HG03097 (cell line): ENCODE measurements at regions not wholly inside any gene's neighbourhood (a gene's known extent, or its start where the extent isn't known, plus 50 kb on each side); places are given as distances from the start of the nearest gene placed in this dataset.

Source experiments
- ATAC-seq: cut with Tn5 transposase; IDR thresholded peaks from one replicate; pipeline ENCODE4 v1.9.1; 2021; ENCODE audit not compliant: unreplicated experiment, low FRiP score

DNA sequence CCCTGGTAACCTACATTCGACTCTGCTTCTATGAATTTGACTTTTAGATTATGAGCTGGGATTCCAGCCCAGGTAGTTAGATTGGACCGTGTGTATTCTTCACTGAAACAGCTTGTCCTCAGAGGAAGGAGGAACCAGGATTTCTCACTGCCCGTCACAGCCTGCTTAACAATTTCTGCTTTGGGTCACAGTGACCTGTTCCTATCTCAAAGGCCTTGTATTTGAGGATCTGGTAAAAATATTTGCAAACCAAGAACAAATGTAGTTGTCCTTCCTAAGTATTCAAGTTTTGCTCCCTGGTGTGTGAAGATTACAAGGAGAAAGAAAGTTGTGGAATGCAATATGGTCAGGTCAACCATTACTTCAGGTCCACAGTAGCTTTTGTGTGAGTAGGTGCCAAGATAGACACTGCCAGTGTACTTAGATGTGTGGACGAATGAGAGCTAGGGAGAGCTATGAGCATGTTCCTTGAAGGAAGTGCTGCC lies 55.1 kb downstream of the KIF4B start:
- no peak for ATAC-seq

DNA sequence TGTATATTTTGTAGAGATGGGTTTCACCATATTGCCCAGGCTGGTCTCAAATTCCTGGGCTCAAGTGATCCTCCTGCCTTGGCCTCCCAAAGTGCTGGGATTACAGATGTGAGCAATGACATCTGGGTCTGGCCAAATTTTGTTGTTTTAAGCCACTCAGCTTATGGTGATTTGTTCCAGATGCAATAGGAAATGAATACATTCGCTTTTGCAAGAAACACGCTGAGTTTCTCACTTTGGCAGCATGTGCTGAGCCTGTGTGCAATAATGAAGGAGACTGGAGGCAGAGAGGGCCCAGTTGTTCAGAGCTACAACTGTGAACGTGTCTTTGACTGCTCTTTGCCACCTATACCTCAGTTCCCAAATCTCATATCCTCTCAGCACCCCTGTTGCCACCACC lies 56.4 kb downstream of the KIF4B start:
- ATAC-seq, result no peak

DNA sequence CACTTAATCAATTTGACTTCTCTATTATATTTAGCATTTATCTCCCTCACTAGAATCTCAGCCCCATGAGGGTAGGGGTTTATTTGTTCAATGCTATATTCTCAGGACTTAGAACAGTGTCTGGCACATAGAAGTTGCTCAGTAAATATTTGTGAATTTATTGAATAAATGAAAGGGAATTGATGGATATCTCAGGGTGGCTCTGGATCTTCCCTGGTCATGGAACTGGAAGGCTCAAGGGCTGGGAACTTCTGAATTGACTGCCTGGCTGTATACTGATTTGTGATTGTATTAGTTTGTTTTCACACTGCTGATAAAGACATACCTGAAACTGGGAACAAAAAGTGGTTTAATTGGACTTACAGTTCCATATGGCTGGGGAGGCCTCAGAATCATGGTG lies 57.2 kb downstream of the KIF4B start:
- ATAC-seq, result no peak

DNA sequence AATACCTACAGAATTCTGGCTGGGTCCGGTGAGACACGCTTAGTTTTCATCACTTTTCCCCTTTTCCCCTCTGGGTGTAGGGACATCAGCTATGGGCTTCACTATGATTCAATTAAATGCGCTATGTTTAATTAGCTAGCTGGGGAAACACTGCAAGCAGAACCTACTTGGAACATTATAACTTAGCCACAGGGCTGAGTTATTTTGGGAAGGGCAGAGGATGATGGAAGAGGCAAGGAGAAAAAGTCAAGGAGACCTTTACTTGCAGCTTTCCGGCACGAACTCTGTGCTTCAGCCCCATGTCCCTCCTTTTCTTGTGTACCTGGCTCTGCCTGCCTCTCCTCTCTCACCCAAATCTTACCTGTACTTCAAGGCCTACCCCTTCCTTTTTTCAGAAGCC lies 62.8 kb downstream of the KIF4B start:
- ATAC-seq, result no peak

DNA sequence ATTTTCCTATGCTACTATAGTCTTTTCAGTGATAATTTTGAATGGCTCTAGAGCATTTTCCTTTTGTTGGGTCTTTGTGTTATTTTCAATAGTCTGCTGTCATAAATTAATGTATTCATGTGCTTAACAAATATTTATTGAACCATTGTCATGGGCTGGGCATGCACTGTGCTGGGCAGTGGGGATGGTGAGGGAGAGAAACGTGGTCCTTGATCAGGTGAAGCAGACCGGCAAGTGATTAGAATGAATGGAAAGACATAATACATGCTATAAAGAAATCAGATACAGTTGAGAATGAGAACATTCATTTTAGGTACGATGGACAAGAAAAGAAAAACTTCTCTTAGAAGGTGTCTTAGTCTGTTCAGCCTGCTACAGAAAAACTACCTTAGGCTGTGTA lies 66.1 kb downstream of the KIF4B start:
- ATAC-seq, result no peak

DNA sequence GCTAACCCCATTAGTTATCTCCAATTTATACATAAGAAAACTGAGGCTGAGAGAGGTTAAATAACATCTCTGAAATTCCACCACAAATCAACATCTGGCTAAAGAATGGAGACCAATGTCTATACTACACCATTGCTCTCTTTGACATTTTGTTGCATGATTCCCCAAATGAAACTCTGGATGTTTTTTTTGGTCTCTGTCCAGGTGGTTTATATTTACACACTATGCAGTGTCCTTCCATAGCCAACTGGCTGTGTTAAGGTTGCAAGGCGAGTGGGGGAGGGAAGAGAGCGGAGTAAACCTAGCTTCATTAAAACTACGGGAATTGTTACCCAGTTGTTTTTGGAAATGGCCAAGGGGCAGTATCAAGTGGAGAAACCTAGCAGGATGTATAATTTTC lies 67.2 kb downstream of the KIF4B start:
- ATAC-seq, result no peak

DNA sequence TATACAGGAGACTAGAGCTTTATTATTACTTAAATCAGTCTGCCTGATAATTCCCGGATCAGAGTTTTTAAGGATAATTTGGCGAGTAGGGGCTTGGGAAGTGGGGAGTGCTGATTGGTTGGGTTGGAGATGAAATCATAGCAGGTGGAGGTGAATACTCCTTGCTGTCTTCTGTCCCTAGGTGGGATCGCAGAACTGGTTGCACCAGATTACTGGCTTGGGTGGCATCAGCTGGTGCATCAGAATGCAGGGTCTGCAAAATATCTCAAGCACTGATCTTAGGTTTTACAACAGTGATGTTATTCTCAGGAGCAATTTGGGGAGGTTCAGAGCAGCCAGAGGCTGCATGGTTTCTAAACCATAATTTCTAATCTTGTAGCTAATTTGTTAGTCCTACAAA lies 68.1 kb downstream of the KIF4B start:
- ATAC-seq, result no peak

DNA sequence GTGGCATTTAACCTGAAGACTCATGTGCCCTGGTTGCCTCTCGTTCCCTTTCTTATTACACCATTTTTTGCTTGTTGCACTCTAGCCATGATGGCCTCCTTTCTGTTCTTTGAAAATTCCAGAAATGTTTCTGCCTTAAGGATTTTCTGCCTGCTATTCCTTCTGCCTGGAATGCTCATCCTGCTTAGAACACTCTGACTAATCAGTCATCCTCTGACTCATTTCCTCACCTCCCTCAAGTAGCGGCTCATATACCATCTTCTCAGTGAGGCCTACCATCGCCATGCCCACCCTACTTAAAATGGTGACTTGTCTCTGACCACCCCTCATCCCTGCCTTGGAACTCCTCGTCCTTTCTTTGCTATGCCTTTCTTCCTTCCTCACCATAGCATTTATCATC lies 68.8 kb downstream of the KIF4B start:
- ATAC-seq, result no peak

DNA sequence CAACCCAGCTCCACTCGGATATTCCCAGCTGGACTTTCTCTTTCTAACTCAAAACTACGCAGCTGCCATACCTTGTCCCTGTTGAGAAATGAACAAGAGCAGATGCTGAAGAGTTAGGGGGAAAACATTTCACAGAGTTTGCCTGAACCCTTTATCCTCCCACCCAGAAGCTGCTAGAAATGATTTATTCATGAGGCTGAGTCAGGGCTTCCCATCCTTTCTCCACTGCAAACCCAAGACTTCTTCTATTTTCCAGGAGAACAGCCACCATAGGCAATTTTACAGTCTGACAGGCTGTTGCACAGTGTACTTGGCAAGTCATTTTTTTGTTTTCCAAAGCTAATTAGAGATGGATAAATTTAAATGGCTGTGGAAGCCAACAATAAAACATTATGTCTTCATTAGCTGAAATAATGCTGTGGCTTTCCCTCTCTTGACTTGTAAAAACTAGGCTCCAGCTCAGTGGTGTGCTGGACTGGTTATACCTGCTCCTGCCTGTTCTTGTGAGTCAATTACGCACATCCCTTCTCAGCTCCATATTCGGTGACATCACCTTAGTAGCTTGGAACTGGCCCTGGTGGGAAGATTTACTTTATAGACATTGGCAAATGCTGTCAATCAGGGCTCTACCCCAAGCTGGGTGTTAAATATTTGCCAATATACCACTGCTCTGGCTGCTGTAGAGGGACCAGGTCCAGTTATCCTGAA lies 71.9 kb downstream of the KIF4B start:
- ATAC-seq, result no peak

DNA sequence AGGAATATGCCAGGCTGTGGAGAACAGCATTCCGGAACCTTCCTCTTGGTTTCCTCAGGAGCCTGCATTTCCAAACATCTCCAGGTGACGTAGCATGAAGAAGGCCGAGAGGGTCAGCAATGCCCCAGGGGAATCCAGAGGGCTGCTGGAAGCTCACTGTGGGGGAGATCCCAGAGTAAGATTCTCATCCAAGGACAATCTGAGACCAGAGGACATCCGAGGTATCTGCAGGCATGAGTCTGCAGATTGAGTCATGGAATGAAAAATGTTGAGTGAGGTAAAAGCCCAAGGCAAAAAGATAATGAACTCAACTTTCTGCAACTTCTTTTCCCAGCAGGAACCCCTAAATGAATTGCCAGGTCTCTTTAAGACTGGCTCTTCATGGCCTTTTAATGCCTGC lies 73.5 kb downstream of the KIF4B start:
- no peak for ATAC-seq

DNA sequence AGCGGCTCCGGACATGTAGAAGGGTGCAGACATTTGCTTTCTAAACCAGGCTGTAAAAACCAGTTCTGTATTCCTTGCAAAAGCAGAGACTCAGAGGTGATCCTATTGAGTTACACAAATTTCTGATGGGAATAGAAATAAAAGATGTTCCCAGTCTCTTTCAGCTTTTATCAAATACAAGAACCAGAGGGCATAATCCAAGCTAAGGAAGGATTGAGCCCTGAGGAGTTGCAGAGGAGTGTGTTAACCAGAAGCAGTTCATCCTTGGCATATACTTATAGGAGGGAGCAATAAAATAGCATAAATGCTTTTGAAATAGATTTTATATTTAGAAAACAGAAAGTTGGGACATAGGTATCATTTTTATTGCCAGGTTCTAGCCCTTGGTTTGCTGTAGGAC lies 75.3 kb downstream of the KIF4B start:
- ATAC-seq, result no peak

DNA sequence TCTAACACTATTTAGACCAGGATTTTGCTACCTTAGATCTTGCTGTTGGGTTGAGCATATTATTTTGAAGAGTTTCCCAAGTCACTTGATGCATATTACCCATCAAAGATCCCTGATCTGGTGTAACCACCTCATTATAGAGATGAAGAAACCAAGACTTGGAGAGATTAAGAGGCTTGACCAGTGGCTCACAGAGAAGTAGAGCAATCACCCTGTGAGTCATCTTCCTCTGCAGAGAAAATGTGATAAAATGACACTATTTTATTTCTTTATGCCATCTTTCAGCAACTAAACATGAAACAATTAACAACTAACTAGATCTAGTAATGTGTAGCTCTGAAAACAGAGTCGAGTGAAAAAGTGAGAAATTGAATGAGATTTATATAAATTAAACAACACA lies 76.1 kb downstream of the KIF4B start:
- no peak for ATAC-seq

DNA sequence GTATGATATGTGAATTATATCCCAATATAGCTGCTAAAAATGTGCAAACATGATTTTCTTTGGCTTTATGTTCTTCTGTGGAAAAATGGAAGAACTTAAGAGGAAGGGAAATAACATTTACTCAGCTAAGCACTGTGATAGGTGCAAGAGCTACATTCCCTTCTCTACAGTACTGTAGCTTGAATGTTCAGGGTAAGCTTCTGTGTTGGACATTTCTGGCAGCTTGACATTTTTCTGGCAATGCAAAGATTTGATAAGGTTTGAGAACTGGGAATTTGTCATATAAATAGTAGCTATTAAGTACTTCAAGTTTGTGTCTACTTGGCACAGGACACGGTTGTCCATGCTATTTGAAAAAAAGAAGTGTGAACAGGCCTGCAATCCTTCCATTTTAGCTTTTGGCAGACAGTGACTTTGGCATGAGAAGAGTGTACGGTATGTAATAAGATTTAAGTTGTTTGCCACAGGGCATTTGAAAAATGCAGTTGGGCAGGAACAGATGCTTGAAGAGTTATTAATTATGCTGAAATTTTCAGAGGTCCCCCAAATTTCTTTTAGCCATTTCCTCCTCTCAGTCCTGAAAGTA lies 77.6 kb downstream of the KIF4B start:
- ATAC-seq, result no peak

DNA sequence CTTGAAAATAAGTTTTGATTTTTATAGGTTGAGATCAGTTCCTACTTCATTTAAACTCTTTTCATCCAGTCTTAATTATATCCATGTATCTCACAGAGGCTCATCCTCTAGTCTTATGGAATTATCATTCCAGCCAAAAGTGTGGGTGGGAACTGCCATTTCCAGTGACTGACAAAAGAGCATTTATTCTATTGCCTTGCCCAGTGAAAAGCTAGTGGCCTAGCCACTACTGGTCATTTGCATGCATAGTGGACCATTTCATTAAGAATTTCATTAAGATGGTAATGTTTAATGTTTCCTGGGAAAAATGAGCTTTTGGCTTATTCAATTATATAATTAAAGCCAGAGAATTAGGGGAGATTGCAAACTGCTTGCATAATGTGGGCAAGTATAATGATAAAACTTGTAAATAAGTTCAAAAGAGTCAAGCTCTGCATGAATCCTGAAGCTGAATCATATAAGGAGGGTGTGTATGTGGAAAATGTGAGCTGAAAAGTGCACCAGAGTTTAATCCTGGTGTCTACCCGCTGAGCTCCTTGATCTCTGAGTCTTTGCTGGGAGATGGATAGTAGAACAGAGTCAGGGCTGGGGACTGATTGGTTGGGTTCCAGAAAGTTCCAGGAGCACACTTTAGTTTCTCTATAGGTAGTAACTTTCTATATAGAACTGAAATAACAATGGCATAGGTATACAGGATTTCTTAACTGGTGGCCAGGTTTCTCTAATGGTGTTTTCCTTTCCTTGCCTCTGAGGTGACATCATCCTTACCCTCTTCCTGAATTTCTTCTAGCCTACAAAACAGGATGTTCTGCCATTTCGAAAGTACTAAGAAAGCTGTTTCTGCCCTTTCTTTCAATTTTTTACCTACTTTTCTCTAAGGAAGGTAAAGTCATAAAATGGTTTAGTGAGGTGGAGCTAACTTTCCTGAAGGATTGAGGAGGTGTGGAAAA lies 78.5 kb downstream of the KIF4B start:
- no peak for ATAC-seq

DNA sequence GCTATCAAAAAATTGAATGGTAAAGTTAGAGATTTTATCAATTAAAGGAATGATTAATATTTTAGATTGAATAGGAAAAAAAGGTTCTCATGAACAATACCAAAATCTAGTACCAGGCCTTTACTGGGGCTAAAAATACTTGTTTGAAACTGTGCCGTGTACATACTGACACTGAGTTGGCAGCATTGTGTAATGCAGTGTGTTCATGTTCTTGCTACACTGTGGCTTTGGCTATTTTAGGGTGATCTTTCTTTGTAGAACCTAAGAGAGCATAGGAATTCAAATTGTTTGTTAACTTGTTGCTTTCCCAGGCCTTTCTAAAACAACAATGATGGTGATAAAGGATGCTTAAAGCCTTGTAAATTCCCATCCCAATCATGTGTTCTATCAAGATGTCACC lies 80.9 kb downstream of the KIF4B start:
- no peak for ATAC-seq

DNA sequence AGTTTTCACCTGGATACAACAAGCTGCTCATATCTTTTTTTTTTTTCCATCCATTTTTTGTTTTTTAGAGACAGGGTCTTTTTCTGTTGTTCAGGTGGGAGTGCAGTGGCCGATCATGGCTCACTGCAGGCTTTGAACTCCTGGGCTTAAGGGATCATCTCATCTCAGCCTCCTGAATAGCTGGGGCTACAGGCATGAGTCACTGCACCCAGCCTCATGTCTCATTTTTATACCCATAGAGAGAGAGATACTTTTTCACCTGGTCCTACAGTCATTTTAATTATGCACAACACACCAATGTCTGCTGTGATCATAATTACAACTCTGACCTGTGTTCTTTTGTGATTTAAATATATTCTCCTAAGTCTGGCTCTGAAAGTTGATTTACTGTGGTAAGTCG lies 84.4 kb downstream of the KIF4B start:
- ATAC-seq, result no peak

DNA sequence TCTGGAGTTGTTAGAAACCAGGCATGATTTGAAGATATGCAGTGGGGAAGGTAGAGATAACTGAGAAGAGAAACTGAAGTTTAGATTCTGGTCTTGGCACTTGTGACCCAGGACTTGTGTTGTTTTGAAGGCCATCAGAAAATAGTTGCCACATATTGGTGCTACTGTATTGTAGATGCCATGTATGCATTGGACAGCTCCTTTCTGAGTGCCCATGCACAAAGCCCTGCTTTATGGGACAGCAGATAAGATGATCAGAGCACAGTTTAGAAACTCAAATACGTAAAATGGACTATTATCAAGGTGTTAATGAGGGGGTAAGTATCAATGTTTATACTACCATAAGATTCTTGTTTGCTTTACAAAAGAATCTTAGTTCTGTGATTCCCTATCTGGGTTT lies 84.9 kb downstream of the KIF4B start:
- ATAC-seq, result no peak

DNA sequence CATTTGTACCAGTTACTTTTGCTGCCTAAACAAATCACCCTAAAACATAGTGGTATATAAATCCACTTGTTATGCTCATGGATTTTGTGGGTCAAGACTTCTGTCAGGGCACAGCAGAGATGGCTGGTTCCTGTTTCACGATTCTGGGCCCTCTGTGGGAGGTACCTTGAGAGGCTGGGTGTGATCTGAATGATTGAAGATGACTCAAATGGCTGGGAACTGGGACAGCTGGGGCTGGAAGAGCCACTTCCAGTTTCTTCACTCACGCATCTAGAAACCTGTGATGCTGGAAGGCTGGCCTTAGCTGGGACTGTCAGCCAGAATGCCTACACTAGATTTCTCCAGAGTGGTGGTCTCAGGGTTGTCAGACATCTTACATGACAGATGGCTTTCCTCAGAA lies 88.1 kb downstream of the KIF4B start:
- ATAC-seq, result no peak

DNA sequence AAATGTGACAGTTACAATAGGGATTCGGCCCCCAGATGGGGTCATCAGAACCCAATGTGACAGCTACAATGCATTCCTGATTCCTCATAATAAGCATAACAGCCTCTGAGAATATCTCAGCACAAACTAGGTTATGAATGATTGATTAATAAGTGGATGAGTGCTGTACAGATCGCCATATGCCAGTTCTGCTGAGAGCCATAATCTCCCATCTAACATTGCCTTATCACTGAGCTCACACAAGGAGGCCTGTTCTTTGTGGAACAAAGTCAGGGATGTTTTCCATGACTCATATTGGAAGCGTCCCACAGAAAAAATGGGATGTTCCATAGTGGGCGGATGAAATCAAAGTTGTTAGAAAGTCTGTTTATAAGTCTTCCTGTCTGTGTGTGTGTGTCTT lies 89.6 kb downstream of the KIF4B start:
- ATAC-seq, result no peak

DNA sequence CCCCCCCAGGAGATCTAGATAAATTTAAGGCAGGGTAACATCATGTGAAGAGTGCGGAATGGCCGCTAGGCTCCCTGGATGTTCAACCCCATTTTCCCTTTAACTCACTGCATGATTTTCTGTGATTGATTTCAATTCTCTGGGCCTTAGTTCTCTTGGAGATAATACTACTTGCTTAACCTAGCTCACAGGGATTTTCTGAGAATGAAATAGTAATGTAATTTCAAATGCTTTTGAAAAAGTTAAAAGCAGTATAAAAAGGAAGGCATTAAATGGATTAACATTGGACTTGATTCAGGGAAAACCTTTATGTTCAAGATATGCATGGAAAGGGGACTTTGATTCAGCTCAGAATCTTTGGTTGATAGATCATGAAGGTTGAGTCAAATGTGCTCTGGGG lies 90.9 kb downstream of the KIF4B start:
- no peak for ATAC-seq

DNA sequence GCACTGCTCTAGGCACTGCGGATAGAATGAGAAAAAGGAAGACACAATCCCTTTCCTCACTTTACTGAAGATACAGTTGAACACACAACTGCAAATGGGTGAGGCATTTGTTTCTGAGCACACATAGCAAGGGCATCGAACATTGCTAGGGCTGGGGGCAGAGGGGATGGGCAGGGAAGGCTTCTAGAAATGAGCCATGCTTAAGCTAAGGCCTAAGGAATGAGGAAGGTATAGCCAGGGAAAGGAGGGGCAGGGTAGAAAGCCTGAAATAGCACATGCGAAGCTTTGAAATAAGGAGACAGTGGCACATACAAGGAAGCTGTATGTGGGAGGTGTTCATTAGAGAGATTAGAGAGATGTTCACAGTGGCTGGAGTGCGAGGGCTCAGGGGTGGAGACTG lies 92.7 kb downstream of the KIF4B start:
- no peak for ATAC-seq

DNA sequence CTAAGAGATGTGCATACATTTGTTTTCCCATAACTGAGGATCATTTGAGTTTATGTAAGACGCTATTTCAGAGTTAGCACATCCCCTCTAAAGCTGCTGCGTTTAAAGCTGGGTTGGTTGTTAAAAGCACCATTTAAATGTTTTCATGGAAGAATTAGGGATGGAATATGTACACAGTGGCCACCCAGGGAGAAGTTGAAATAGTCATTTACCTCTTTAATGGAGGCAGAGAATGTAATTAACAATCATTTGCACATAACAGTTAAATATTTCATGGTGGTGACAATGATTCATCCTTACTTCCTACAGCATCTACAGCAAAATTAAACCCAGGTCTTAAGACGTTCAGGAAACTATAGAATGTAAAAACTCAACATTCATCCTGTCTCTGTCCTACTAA lies 100.3 kb downstream of the KIF4B start:
- ATAC-seq, result no peak
